GM19099 (cell line): ENCODE measurements at regions not wholly inside any gene's neighbourhood (a gene's known extent, or its start where the extent isn't known, plus 50 kb on each side); places are given as distances from the start of the nearest gene placed in this dataset.

Source experiments
- POLR2A ChIP-seq: IDR thresholded peaks from 3 replicates; pipeline ENCODE4 v1.6.1; 2011; ENCODE audit warnings: low read depth; ENCODE audit not compliant: insufficient read length; ENCODE audit errors: extremely low read depth

GRCh38 chr16:13552062-13552959 is 367.6 kb upstream of the ERCC4 start:
- no peak for TF ChIP-seq POLR2A

- TF ChIP-seq POLR2A: no peak
Measured at GRCh38 chr16:13552960-13553257, 367.0 kb upstream of the ERCC4 start.

GRCh38 chr16:13553453-13553985 is 366.4 kb upstream of the ERCC4 start:
- no peak for TF ChIP-seq POLR2A

GRCh38 chr16:13554005-13554404 is 365.9 kb upstream of the ERCC4 start:
- no peak for TF ChIP-seq POLR2A

- TF ChIP-seq POLR2A: no peak
Measured at GRCh38 chr16:13554643-13555042, 365.3 kb upstream of the ERCC4 start.

GRCh38 chr16:13557418-13557817 is 362.5 kb upstream of the ERCC4 start:
- TF ChIP-seq POLR2A: no peak

GRCh38 chr16:13558752-13559151 is 361.2 kb upstream of the ERCC4 start:
- TF ChIP-seq POLR2A: no peak

- no peak for TF ChIP-seq POLR2A
Measured at GRCh38 chr16:13559624-13560023, 360.3 kb upstream of the ERCC4 start.

- TF ChIP-seq POLR2A: no peak
Measured at GRCh38 chr16:13560151-13560550, 359.8 kb upstream of the ERCC4 start.

- no peak for TF ChIP-seq POLR2A
Measured at GRCh38 chr16:13561291-13562070, 358.5 kb upstream of the ERCC4 start.

- no peak for TF ChIP-seq POLR2A
Measured at GRCh38 chr16:13568803-13569202, 351.2 kb upstream of the ERCC4 start.

- TF ChIP-seq POLR2A: no peak
Measured at GRCh38 chr16:13569986-13570385, 350.0 kb upstream of the ERCC4 start.

GRCh38 chr16:13571036-13571435 is 348.9 kb upstream of the ERCC4 start:
- TF ChIP-seq POLR2A: no peak

GRCh38 chr16:13573903-13574302 is 346.1 kb upstream of the ERCC4 start:
- TF ChIP-seq POLR2A: no peak

GRCh38 chr16:13586051-13586450 is 333.9 kb upstream of the ERCC4 start:
- TF ChIP-seq POLR2A: no peak

GRCh38 chr16:13587181-13587580 is 332.8 kb upstream of the ERCC4 start:
- no peak for TF ChIP-seq POLR2A

- no peak for TF ChIP-seq POLR2A
Measured at GRCh38 chr16:13594823-13595222, 325.1 kb upstream of the ERCC4 start.

- no peak for TF ChIP-seq POLR2A
Measured at GRCh38 chr16:13606804-13607203, 313.1 kb upstream of the ERCC4 start.
